H1 (cell line): ENCODE measurements at regions not wholly inside any gene's neighbourhood (a gene's known extent, or its start where the extent isn't known, plus 50 kb on each side); places are given as distances from the start of the nearest gene placed in this dataset.

ENCODE experiments used
- CTCF ChIA-PET: fragments of 300-600 bp; sonication (Branson Sonifier 250); formaldehyde crosslinking; loops from one replicate; lab custom pipeline; 2021; ENCODE audit not compliant: partially characterized antibody; lab: Charles Lee
- POLR2A ChIA-PET: fragments of 300-600 bp; sonication (Branson Sonifier 250); formaldehyde crosslinking; loops from one replicate; lab custom pipeline; 2021; ENCODE audit warnings: inconsistent platforms; ENCODE audit not compliant: partially characterized antibody; lab: Charles Lee
- DNase-seq, 2 experiments: peaks; one replicate each; pipeline versions ENCODE4 v3.0.0 to v3.0.0-alpha.2; 2010 to 2022; ENCODE audit warnings: low spot score in 2 of 2, low read depth in 1 of 2, mixed read lengths in 1 of 2
- FAIRE-seq: peaks from 2 replicates; lab custom pipeline; 2011; peaks lifted over from hg19 to GRCh38; lab: Jason Lieb, UNC
- H2AFZ ChIP-seq: 2 replicates; pipeline ENCODE4 v1.8.1; 2012; ENCODE audit warnings: low read length, inconsistent platforms
- H2AK5ac ChIP-seq: 2 replicates; pipeline ENCODE4 v1.6.1; 2013; ENCODE audit warnings: low read depth, low read length
- H2BK120ac ChIP-seq: replicated peaks from 2 replicates; pipeline ENCODE3; 2013; ENCODE audit warnings: low read depth, low read length, inconsistent platforms
- H2BK12ac ChIP-seq: 2 replicates; pipeline ENCODE4 v1.6.1; 2013; ENCODE audit warnings: low read depth, low read length
- H2BK15ac ChIP-seq: 2 replicates; pipeline ENCODE4 v1.6.1; 2013; ENCODE audit warnings: low read length
- H2BK20ac ChIP-seq: 2 replicates; pipeline ENCODE4 v1.6.1; 2013; ENCODE audit warnings: low read length
- H2BK5ac ChIP-seq: 2 replicates; pipeline ENCODE4 v1.6.1; 2013; ENCODE audit warnings: low read depth, low read length
- H3K14ac ChIP-seq: 2 replicates; pipeline ENCODE4 v1.6.1; 2013; ENCODE audit warnings: inconsistent platforms; ENCODE audit not compliant: insufficient read length
- H3K18ac ChIP-seq: 2 replicates; pipeline ENCODE4 v1.6.1; 2013; ENCODE audit warnings: low read length; ENCODE audit errors: extremely low read depth
- H3K23ac ChIP-seq: 2 replicates; pipeline ENCODE4 v1.6.1; 2013; ENCODE audit warnings: inconsistent platforms; ENCODE audit not compliant: insufficient read length
- H3K23me2 ChIP-seq: 2 replicates; pipeline ENCODE4 v1.6.1; 2013; ENCODE audit warnings: low read depth, low read length
- H3K27ac ChIP-seq: 2 replicates; pipeline ENCODE4 v1.6.1; 2011; ENCODE audit warnings: low read depth, low read length, inconsistent platforms
- H3K27me3 ChIP-seq, 4 experiments: replicated peaks in 1 of 4; 1 replicate in 1 of 4; 2 replicates in 3 of 4; pipeline versions ENCODE4 v1.6.1 to v1.8.1; 2011 to 2013; ENCODE audit warnings: low read length in 3 of 4, mild to moderate bottlenecking in 3 of 4, inconsistent platforms in 2 of 4, mixed read lengths in 2 of 4, moderate library complexity in 1 of 4; ENCODE audit not compliant: control insufficient read depth in 3 of 4, insufficient read depth in 3 of 4; ENCODE audit errors: extremely low read depth in 1 of 4
- H3K36me3 ChIP-seq, 4 experiments: 2 replicates each; pipeline versions ENCODE4 v1.6.1 to v1.8.1; 2011 to 2013; ENCODE audit warnings: mild to moderate bottlenecking in 4 of 4, low read length in 3 of 4, moderate library complexity in 2 of 4, control low read depth in 1 of 4, inconsistent platforms in 1 of 4; ENCODE audit not compliant: insufficient read depth in 4 of 4, control insufficient read depth in 2 of 4
- H3K4ac ChIP-seq: replicated peaks from 2 replicates; pipeline ENCODE3; 2013; ENCODE audit warnings: low read length, low read depth, mixed read lengths, inconsistent platforms; ENCODE audit not compliant: insufficient read length
- H3K4me1 ChIP-seq, 4 experiments: replicated peaks in 1 of 4; 1 replicate in 1 of 4; 2 replicates in 3 of 4; pipeline versions ENCODE4 v1.6.1 to v1.8.1; 2011 to 2013; ENCODE audit warnings: low read length in 3 of 4, inconsistent platforms in 2 of 4, mixed read lengths in 1 of 4; ENCODE audit not compliant: insufficient read depth in 4 of 4, control insufficient read depth in 3 of 4
- H3K4me2 ChIP-seq, 2 experiments: 2 replicates each; pipeline versions ENCODE4 v1.6.1 to v1.8.1; 2011 to 2013; ENCODE audit warnings: low read depth in 2 of 2, low read length in 2 of 2, control low read depth in 1 of 2, inconsistent platforms in 1 of 2, mild to moderate bottlenecking in 1 of 2; ENCODE audit not compliant: insufficient read depth in 1 of 2
- H3K4me3 ChIP-seq, 4 experiments: fragments of 200-600, 300-600 bp in 1 of 4; sonication (generic), shearing (Covaris generic), sonication (Bioruptor Twin) in 1 of 4; 2 replicates each; pipeline versions ENCODE4 v1.5.1 to v1.8.1; 2011 to 2016; ENCODE audit warnings: low read length in 4 of 4, low read depth in 3 of 4, control low read depth in 2 of 4, inconsistent platforms in 2 of 4, mild to moderate bottlenecking in 2 of 4, mixed read lengths in 1 of 4, moderate library complexity in 1 of 4; ENCODE audit not compliant: insufficient read depth in 2 of 4; ENCODE audit errors: extremely low read depth in 1 of 4
- H3K56ac ChIP-seq: replicated peaks from 2 replicates; pipeline ENCODE3; 2013; ENCODE audit warnings: low read depth, mild to moderate bottlenecking, mixed read lengths, low read length, inconsistent platforms; ENCODE audit not compliant: insufficient read length
- H3K79me1 ChIP-seq: 2 replicates; pipeline ENCODE4 v1.6.1; 2013; ENCODE audit warnings: low read depth, low read length, control low read depth
- H3K79me2 ChIP-seq, 2 experiments: 2 replicates each; pipeline versions ENCODE4 v1.6.1 to v1.8.1; 2012 to 2013; ENCODE audit warnings: low read length in 2 of 2, mild to moderate bottlenecking in 2 of 2, inconsistent platforms in 1 of 2; ENCODE audit not compliant: insufficient read depth in 2 of 2, control insufficient read depth in 1 of 2
- H3K9ac ChIP-seq, 4 experiments: replicated peaks in 1 of 4; 1 replicate in 1 of 4; 2 replicates in 3 of 4; pipeline versions ENCODE4 v1.6.1 to v1.8.1; 2011 to 2013; ENCODE audit warnings: low read depth in 3 of 4, low read length in 3 of 4, control low read depth in 2 of 4, mild to moderate bottlenecking in 2 of 4, moderate library complexity in 2 of 4, inconsistent platforms in 1 of 4; ENCODE audit errors: extremely low read depth in 1 of 4
- H3K9me3 ChIP-seq, 2 experiments: 2 replicates each; pipeline versions ENCODE4 v1.6.1 to v1.8.1; 2012 to 2013; ENCODE audit warnings: mild to moderate bottlenecking in 2 of 2, moderate library complexity in 2 of 2, control low read depth in 1 of 2, inconsistent platforms in 1 of 2, low read depth in 1 of 2, low read length in 1 of 2, mixed read lengths in 1 of 2; ENCODE audit not compliant: insufficient read depth in 2 of 2
- H4K20me1 ChIP-seq, 2 experiments: replicated peaks in 1 of 2; 2 replicates each; pipeline versions ENCODE3 to v1.8.1; 2011 to 2013; ENCODE audit warnings: inconsistent platforms in 2 of 2, low read length in 2 of 2, mild to moderate bottlenecking in 1 of 2; ENCODE audit not compliant: insufficient read depth in 2 of 2, control insufficient read depth in 1 of 2
- H4K5ac ChIP-seq: 2 replicates; pipeline ENCODE4 v1.6.1; 2013; ENCODE audit warnings: low read length, low read depth, mixed read lengths, inconsistent platforms; ENCODE audit not compliant: insufficient read length
- H4K8ac ChIP-seq: 2 replicates; pipeline ENCODE4 v1.8.0; 2013; ENCODE audit warnings: mild to moderate bottlenecking, moderate library complexity, low read length, inconsistent platforms; ENCODE audit not compliant: insufficient read depth; ENCODE audit errors: extremely low read depth
- H4K91ac ChIP-seq: replicated peaks from 2 replicates; pipeline ENCODE3; 2013; ENCODE audit warnings: low read length, mixed read lengths, inconsistent platforms; ENCODE audit not compliant: insufficient read length
- CBX5 ChIP-seq: fragments of 300-800, 300-1000 bp; sonication (generic); IDR thresholded peaks from 2 replicates; pipeline ENCODE4 v1.7.1; 2016; ENCODE audit warnings: antibody characterized with exemption, low read length, low read depth
- CEBPB ChIP-seq: IDR thresholded peaks from 2 replicates; pipeline ENCODE4 v1.6.1; 2012; ENCODE audit warnings: low read depth, low read length
- CHD2 ChIP-seq: IDR thresholded peaks from 2 replicates; pipeline ENCODE4 v1.6.1; 2012; ENCODE audit warnings: low read length, improper control_type of control experiment
- CREB1 ChIP-seq: IDR thresholded peaks from 2 replicates; pipeline ENCODE4 v1.6.1; 2012; ENCODE audit warnings: inconsistent platforms
- EGR1 ChIP-seq: IDR thresholded peaks from 2 replicates; pipeline ENCODE4 v1.6.1; 2011; ENCODE audit warnings: low read depth, low read length, borderline replicate concordance
- EP300 ChIP-seq, 2 experiments: IDR thresholded peaks; 1 replicate in 1 of 2; 2 replicates in 1 of 2; pipeline ENCODE4 v1.6.1; 2011 to 2012; ENCODE audit warnings: low read depth in 2 of 2, low read length in 2 of 2, mild to moderate bottlenecking in 2 of 2, borderline replicate concordance in 1 of 2, inconsistent platforms in 1 of 2, moderate library complexity in 1 of 2
- EZH2 ChIP-seq: fragments of 200-600 bp; sonication (generic); IDR thresholded peaks from 2 replicates; pipeline ENCODE4 v1.7.1; 2012; ENCODE audit warnings: low read depth, mild to moderate bottlenecking, moderate library complexity, low read length, inconsistent platforms; ENCODE audit not compliant: severe bottlenecking
- HDAC6 ChIP-seq: IDR thresholded peaks from one replicate; pipeline ENCODE4 v1.7.1; 2012; ENCODE audit warnings: low read depth, mild to moderate bottlenecking, inconsistent platforms, low read length, moderate library complexity
- JUND ChIP-seq: IDR thresholded peaks from 2 replicates; pipeline ENCODE4 v1.6.1; 2011; ENCODE audit warnings: mild to moderate bottlenecking, improper control_type of control experiment, low read length
- KDM1A ChIP-seq: fragments of 200-600, 300-600 bp; sonication (generic); IDR thresholded peaks from 2 replicates; pipeline ENCODE4 v1.7.1; 2016; ENCODE audit warnings: mild to moderate bottlenecking, low read length, borderline replicate concordance
- KDM5A ChIP-seq: fragments of 200-600 bp; IDR thresholded peaks from 2 replicates; pipeline ENCODE4 v1.7.1; 2012; ENCODE audit warnings: mild to moderate bottlenecking, low read length, inconsistent platforms, mixed read lengths
- NRF1 ChIP-seq: IDR thresholded peaks from 2 replicates; pipeline ENCODE4 v1.6.1; 2011; ENCODE audit warnings: mild to moderate bottlenecking, low read depth, low read length, improper control_type of control experiment
- POU5F1 ChIP-seq: IDR thresholded peaks from 2 replicates; pipeline ENCODE4 v1.6.1; 2011; ENCODE audit warnings: low read depth, mild to moderate bottlenecking, low read length, moderate library complexity
- RBBP5 ChIP-seq: IDR thresholded peaks from 2 replicates; pipeline ENCODE4 v1.7.1; 2012; ENCODE audit warnings: low read depth, mild to moderate bottlenecking, inconsistent platforms, low read length, moderate library complexity, borderline replicate concordance
- SRF ChIP-seq: IDR thresholded peaks from 2 replicates; pipeline ENCODE4 v1.6.1; 2011; ENCODE audit warnings: mild to moderate bottlenecking, low read depth, low read length, moderate library complexity
- YY1 ChIP-seq: IDR thresholded peaks from 2 replicates; pipeline ENCODE4 v1.6.1; 2011; ENCODE audit warnings: low read depth, mild to moderate bottlenecking, low read length
- WGBS, 2 experiments: shearing (Covaris generic) in 1 of 2; methylation state at CpG; one replicate each; pipeline versions ENCODE4 v1.1.6 to v1.1.7; 2013 to 2015; ENCODE audit warnings: low lambda C conversion rate in 2 of 2, mixed read lengths in 2 of 2, inconsistent platforms in 1 of 2, low coverage in 1 of 2, missing lambda C conversion rate in 1 of 2; ENCODE audit not compliant: insufficient replicate concordance in 2 of 2, insufficient coverage in 1 of 2, insufficient read length in 1 of 2; ENCODE audit errors: extremely low coverage in 1 of 2, missing lambda C conversion rate in 1 of 2; 5-methylcytosine and 5-hydroxymethylcytosine counted together

DNA sequence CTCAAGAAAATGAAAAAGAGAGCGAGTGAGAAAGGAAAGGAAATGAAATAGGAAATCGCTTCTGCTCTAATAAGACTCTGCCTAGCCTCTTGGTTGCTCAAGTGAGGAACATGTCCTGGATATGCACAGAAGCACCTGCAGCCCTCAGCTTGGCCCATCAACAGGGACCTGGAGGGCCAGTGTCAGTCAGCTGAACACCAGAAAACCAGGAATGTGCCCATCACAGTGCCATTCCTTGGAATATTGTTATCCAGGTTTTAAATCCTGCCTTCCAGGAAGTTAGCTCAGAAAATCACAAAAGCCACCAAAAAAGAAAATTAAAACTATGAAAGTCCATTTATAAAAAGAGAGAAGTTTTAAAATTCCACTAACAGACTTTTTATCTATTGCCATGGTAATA is 173.4 kb upstream of the TPM1 start:
- H3K14ac ChIP-seq = no peak overlapping the region
- no peak overlapping the region for H2BK12ac ChIP-seq
- H3K36me3 ChIP-seq = no peaks in the 10 kb centered on the region
- H3K18ac ChIP-seq = no peak overlapping the region
- no peaks in the 10 kb centered on the region for H3K23me2 ChIP-seq
- no peak overlapping the region for H3K27ac ChIP-seq
- peak in 1 of 2 experiments; percentile 35 for DNase-seq
- H2AK5ac ChIP-seq = no peak overlapping the region
- no peaks in the 10 kb centered on the region for H3K27me3 ChIP-seq
- H3K56ac ChIP-seq = no peak overlapping the region
- H3K4me2 ChIP-seq = no peak overlapping the region
- no peak for FAIRE-seq
- WGBS, 2 experiments = 74% methylated on average over 2 of the region's 2 CpGs; no CpG with 5 or more reads in 1 of the 2 experiments
- no peak overlapping the region for H3K4me3 ChIP-seq
- no peak overlapping the region for H2AFZ ChIP-seq
- H2BK20ac ChIP-seq = no peak overlapping the region
- no peak overlapping the region for H4K91ac ChIP-seq
- no peaks in the 10 kb centered on the region for H3K79me1 ChIP-seq
- no peaks in the 10 kb centered on the region for H4K20me1 ChIP-seq
- no peaks in the 10 kb centered on the region; a peak in 1 of 4 replicates for H3K9me3 ChIP-seq
- H2BK15ac ChIP-seq = no peak overlapping the region
- H3K4me1 ChIP-seq = 0 out of 7 replicates have a peak, but pooled peaks cover 0 to 2% (median 0%) of the 10 kb centered on the region in 4 experiments
- H4K8ac ChIP-seq = no peak overlapping the region
- no peak overlapping the region for H3K9ac ChIP-seq
- ChIA-PET POLR2A (no interaction called here), CTCF (interaction anchor here (1.2 kb wide), 1 partner anchor 43 kb away, joined by 5 read pairs; no protein-coding TSS in a partner anchor)
- no peak overlapping the region for H3K4ac ChIP-seq
- no peak overlapping the region for H3K23ac ChIP-seq
- no peak overlapping the region for H2BK5ac ChIP-seq
- no peak overlapping the region for H2BK120ac ChIP-seq
- H4K5ac ChIP-seq = no peak overlapping the region
- H3K79me2 ChIP-seq = no peaks in the 10 kb centered on the region
- TF ChIP-seq KDM1A = no peak
- TF ChIP-seq CHD2 = no peak
- no peak for TF ChIP-seq EZH2
- TF ChIP-seq KDM5A = no peak
- no peak for TF ChIP-seq RBBP5
- no peak for TF ChIP-seq EP300 (IDR thresholded peaks at IDR 0.05; ENCODE audit: borderline replicate concordance in 1 of 2, low read depth in 2 of 2, low read length in 2 of 2)
- no peak for TF ChIP-seq NRF1
- TF ChIP-seq EGR1 = no peak
- TF ChIP-seq YY1 = no peak
- TF ChIP-seq CREB1 = no peak
- no peak for TF ChIP-seq POU5F1
- TF ChIP-seq CEBPB = no peak
- no peak for TF ChIP-seq JUND
- no peak for TF ChIP-seq SRF
- no peak for TF ChIP-seq HDAC6
- no peak for TF ChIP-seq CBX5
